Bronchial epithelial cell (primary cell): ENCODE measurements at regions not wholly inside any gene's neighbourhood (a gene's known extent, or its start where the extent isn't known, plus 50 kb on each side); places are given as distances from the start of the nearest gene placed in this dataset.
"Not testable (repeated sequence)": the region's sequence is repeated elsewhere in the genome, so short reads cannot be mapped to it uniquely, and the experiment has no call there.

Source experiments
- DNase-seq: peaks from one replicate; pipeline ENCODE4 v3.0.0-alpha.2; 2010; ENCODE audit warnings: low read depth
- FAIRE-seq: peaks from 2 replicates; lab custom pipeline; 2011; peaks lifted over from hg19 to GRCh38; lab: Jason Lieb, UNC
- H3K27me3 ChIP-seq: 2 replicates; pipeline ENCODE4 v1.5.1; 2011; ENCODE audit warnings: low read length; ENCODE audit not compliant: control insufficient read depth, insufficient read depth
- H3K36me3 ChIP-seq: 2 replicates; pipeline ENCODE4 v1.5.1; 2011; ENCODE audit warnings: low read length; ENCODE audit not compliant: control insufficient read depth, insufficient read depth
- H3K4me3 ChIP-seq: 2 replicates; pipeline ENCODE4 v1.5.1; 2011; ENCODE audit warnings: mild to moderate bottlenecking, low read depth, low read length, control low read depth
- CTCF ChIP-seq: IDR thresholded peaks from 2 replicates; pipeline ENCODE4 v1.5.1; 2011; ENCODE audit warnings: mild to moderate bottlenecking, moderate library complexity, low read length, control low read depth, inconsistent platforms; ENCODE audit not compliant: insufficient read depth, severe bottlenecking

GRCh38 chr4:23969635-23970145 is 79.8 kb upstream of the PPARGC1A start:
- no peaks in the 10 kb centered on the region for H3K27me3 ChIP-seq
- no peak for TF ChIP-seq CTCF
- DNase-seq (no peak), FAIRE-seq (no peak)
- H3K36me3 ChIP-seq: no peaks in the 10 kb centered on the region
- no peak overlapping the region for H3K4me3 ChIP-seq

- no peaks in the 10 kb centered on the region for H3K27me3 ChIP-seq
- H3K4me3 ChIP-seq: no peak overlapping the region
- no peak for TF ChIP-seq CTCF
- DNase-seq: no peak
- FAIRE-seq: no peak
- no peaks in the 10 kb centered on the region for H3K36me3 ChIP-seq
These were observed 77.4 kb upstream of the PPARGC1A start for GRCh38 chr4:23967281-23967680.

GRCh38 chr4:23966725-23967124 is 76.9 kb upstream of the PPARGC1A start:
- FAIRE-seq (no peak), DNase-seq (no peak)
- Histone ChIP-seq H3K27me3 (no peaks in the 10 kb centered on the region), H3K4me3 (no peak overlapping the region), H3K36me3 (no peaks in the 10 kb centered on the region)
- TF ChIP-seq CTCF: peak; percentile 63

GRCh38 chr4:23962462-23962861 is 72.6 kb upstream of the PPARGC1A start:
- Histone ChIP-seq H3K27me3 (no peaks in the 10 kb centered on the region), H3K36me3 (no peaks in the 10 kb centered on the region), H3K4me3 (no peak overlapping the region)
- TF ChIP-seq CTCF: no peak
- FAIRE-seq: no peak
- no peak for DNase-seq

GRCh38 chr4:23961395-23961794 is 71.5 kb upstream of the PPARGC1A start:
- not testable (repeated sequence) for H3K4me3 ChIP-seq, H3K36me3 ChIP-seq, H3K27me3 ChIP-seq, FAIRE-seq, DNase-seq

GRCh38 chr4:23959396-23960148 is 69.7 kb upstream of the PPARGC1A start:
- no peak for TF ChIP-seq CTCF
- FAIRE-seq: no peak
- no peaks in the 10 kb centered on the region for H3K27me3 ChIP-seq
- DNase-seq: peak; percentile 25
- no peak overlapping the region for H3K4me3 ChIP-seq
- H3K36me3 ChIP-seq: no peaks in the 10 kb centered on the region
